Prostate gland (tissue), 2 donors: ENCODE measurements at regions not wholly inside any gene's neighbourhood (a gene's known extent, or its start where the extent isn't known, plus 50 kb on each side); places are given as distances from the start of the nearest gene placed in this dataset.

Experiments
- POLR2A ChIP-seq: fragments of 450-650 bp; IDR thresholded peaks from one replicate; pipeline ENCODE4 v1.6.1; 2016; ENCODE audit warnings: antibody characterized with exemption, mild to moderate bottlenecking
- POLR2AphosphoS5 ChIP-seq: sonication (generic); formaldehyde crosslinking; IDR thresholded peaks from one replicate; pipeline ENCODE4 v1.6.1; 2017; ENCODE audit warnings: antibody characterized with exemption
- TF ChIP-seq, protein P1 (sequence below), 4 experiments: fragments of 200-600 bp in 2 of 4; fragments of 450-650 bp in 2 of 4; sonication (generic) in 2 of 4; IDR thresholded peaks; 1 replicate in 3 of 4; 2 replicates in 1 of 4; pipeline ENCODE4 v1.5.1; 2016 to 2019; ENCODE audit warnings: antibody characterized with exemption in 4 of 4, mild to moderate bottlenecking in 2 of 4, moderate library complexity in 2 of 4

DNA sequence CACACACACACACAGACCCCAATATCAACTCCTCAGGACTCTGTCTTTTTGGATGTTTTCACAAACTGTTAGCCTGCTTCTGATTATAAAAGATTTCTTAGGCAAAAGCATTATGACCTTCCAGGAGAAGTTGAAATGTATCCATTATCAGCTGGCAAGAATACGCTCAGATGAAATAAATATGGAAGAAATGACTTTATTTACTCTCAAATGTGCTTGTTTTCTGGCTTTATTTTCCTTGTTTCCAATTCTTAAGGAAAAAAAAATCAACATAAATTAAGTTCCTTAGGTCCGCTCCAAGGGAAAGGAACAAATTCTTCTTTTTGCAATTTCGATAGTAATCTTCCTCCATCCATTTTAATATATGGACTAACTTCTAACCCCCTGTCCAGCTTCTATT, 175.6 kb upstream of the HCCS start:
- TF ChIP-seq POLR2AphosphoS5 (no peak), POLR2A (no peak)
- TF ChIP-seq, protein P1, sequence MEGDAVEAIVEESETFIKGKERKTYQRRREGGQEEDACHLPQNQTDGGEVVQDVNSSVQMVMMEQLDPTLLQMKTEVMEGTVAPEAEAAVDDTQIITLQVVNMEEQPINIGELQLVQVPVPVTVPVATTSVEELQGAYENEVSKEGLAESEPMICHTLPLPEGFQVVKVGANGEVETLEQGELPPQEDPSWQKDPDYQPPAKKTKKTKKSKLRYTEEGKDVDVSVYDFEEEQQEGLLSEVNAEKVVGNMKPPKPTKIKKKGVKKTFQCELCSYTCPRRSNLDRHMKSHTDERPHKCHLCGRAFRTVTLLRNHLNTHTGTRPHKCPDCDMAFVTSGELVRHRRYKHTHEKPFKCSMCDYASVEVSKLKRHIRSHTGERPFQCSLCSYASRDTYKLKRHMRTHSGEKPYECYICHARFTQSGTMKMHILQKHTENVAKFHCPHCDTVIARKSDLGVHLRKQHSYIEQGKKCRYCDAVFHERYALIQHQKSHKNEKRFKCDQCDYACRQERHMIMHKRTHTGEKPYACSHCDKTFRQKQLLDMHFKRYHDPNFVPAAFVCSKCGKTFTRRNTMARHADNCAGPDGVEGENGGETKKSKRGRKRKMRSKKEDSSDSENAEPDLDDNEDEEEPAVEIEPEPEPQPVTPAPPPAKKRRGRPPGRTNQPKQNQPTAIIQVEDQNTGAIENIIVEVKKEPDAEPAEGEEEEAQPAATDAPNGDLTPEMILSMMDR (IDR thresholded peaks at IDR 0.05) = no peak
